ENCODE measurements at regions not wholly inside any gene's neighbourhood (a gene's known extent, or its start where the extent isn't known, plus 50 kb on each side); places are given as distances from the start of the nearest gene placed in this dataset.
"Not testable (repeated sequence)": the region's sequence is repeated elsewhere in the genome, so short reads cannot be mapped to it uniquely, and the experiment has no call there.

DNA sequence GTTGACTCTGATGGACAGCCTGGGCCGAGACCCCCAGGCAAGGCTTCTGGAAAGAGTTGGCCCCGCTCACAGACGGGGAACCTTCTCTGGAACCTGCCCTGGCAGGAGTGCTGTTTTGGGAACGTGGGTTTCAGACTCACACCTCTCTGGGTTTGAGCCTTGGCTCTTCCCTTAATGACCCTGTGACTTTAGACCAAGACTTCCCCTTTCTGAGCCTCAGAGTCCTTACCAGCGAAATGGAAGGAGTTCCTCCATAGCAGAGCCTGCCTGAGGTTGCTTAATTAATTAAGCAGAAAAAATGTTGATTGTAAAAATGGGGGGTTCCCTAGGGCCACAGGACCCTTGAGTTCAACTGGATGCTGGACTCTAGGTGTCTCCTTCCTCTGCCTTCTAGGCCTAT lies 408.2 kb downstream of the SEC14L1 start:
- no peak for DNase-seq (ENCODE audit: low read depth)

DNA sequence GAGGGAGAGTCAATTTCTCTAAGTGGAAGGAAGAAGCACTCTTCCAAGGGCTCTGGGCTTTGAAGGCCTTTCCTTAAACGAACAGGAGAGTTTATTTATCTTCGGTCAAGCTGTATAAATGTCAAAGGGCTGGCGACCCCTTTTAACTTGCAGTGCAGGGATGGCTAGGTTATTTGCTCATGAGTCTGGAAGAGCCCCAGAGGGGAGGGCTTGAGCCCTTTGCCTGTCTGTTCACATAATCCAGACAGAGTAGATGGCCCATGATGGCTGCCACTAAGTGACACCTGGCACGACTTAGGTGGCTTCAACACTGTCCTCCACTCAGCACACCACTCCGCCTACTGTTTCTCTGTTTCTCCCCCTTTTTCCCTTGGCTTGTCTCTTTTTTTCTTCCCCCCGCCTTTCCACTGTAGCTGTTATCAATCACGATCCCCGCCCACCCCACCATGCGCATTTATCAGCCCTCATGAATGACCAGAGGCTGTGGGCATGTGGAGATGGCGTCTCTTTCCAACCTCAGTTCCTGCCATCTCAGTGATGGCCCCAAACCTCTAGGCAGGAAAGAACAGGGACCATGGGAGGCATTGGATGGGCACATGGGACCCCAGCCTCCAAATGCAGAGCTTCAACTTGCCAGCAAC lies 408.7 kb upstream of the TNRC6C start:
- DNase-seq (ENCODE audit: low read depth): no peak

GRCh38 chr17:77553459-77554066 lies 404.9 kb upstream of the TNRC6C start:
- no peak for DNase-seq (ENCODE audit: low read depth)

DNA sequence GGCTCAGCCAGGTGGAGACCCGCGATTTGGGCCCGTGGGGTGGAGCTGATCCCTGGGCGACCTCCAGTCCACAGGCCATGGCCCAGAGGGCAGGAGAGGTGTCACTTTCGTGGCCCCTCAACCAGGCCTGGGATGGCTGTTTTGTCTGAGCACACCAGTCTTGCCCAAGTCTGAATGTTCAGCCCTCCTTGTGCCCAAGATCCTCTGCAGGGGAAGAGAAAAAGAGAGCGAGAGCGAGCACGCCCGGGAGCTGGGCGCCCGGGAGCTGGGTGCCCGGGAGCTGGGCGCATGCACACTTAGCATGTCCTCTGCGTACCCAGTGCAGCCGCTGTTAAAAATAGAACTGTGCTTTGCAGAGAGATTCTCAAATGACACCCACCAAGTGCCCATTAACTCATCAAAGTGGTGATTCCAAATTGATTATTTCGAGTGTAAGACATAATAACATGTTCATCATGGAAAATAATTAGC lies 403.3 kb upstream of the TNRC6C start:
- DNase-seq (ENCODE audit: low read depth): no peak

- no peak for DNase-seq (ENCODE audit: low read depth)
Measured at GRCh38 chr17:77555741-77556291, 402.7 kb upstream of the TNRC6C start.

DNA sequence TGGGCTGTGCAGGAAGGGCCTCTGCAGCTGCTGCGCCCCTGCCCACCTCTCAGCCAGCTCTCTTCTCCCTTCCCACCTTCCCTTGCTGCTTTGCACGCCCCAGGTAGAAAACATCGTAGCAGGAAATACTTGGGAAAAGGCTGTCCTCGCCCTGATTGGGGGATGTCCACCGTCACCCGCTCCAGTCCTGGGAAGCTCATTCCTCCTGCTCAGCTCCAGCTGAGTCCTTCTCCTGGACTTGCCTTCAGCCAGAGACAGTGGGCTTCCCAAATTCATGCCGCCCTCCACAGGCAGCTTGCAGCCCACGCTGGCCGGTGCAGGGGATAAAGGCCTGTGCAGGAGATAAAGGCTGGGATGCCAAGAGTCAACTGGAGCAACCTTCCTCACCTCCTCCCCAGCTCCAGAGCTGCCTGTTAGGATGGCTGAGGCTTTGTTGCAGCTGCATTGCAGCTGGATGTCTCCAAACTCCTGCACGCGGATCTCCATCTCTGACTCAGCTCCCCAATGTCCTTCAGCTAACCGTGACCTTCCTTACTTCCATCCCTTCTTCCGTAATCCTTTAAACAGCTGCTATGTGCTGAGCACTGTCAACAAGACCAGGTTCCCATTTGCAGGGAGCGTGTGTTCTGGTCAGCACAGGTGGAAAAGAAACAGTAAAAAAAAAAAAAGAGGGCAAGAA lies 402.0 kb upstream of the TNRC6C start:
- no peak for DNase-seq (ENCODE audit: low read depth)

DNA sequence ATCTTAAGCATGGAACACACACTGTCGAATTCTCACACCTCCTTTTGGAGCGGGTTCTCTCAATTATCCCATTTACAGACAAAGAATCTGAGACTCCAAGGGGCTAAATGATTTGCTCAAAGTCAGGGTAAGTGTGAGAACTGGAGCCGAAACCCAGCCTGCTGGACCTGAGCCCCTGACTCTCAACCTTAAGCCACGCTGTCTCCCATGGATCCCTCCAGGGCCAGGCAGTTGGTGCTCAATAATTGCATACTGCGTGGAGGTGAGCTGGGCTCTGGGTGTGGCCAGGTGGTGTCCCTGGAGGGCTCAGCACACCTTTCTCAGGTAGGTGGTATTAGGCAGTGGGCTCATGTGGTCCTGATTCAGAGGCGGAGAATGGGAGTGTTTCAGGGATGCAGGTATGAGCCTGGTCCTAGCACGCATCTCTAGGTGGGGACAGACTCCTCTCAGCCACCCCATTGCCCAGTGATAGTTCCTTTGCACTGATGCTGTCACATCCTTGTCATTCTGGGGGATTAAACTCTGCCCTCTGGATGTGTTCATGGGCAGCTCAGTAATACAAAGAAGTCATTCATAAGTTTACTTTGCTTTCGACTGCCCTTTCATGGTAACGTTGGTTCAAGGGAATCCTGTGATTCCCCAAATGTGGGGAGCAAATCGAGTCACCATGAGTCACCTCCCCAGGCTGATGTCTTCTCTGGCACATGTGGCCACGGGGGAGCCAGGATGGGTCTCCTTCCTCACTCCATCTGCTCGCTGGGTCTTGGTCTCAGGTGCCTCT lies 399.5 kb upstream of the TNRC6C start:
- DNase-seq (ENCODE audit: low read depth): no peak

DNA sequence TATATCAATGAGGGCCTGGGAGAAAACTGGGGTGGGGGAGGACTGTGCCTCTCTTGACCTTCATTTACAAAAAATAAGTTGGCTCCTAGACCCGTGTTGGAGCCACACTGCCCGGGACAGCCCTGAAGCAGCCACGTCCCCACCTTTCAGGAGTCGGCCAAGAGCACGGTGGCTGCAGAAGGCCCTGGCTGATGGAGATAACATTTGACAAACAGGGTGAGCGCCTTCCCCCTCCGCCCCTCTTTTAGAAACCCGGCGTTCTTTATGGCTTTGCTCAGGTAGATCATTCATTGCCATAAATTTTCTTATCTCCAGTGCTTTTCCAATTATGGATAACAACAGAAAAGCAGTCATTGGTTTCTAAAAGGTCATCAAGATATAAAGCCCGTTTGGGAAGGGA lies 398.1 kb upstream of the TNRC6C start:
- no peak for DNase-seq (ENCODE audit: low read depth)

GRCh38 chr17:77560841-77561240 lies 397.7 kb upstream of the TNRC6C start:
- DNase-seq (ENCODE audit: low read depth): no peak

GRCh38 chr17:77562361-77562760 lies 396.1 kb upstream of the TNRC6C start:
- DNase-seq (ENCODE audit: low read depth): not testable (repeated sequence)

- no peak for DNase-seq (ENCODE audit: low read depth)
Measured at GRCh38 chr17:77563439-77564102, 394.9 kb upstream of the TNRC6C start.

- no peak for DNase-seq (ENCODE audit: low read depth)
Measured at GRCh38 chr17:77564278-77564920, 394.1 kb upstream of the TNRC6C start.

GRCh38 chr17:77565166-77565565 lies 393.3 kb upstream of the TNRC6C start:
- no peak for DNase-seq (ENCODE audit: low read depth)

GRCh38 chr17:77566151-77566550 lies 392.4 kb upstream of the TNRC6C start:
- no peak for DNase-seq (ENCODE audit: low read depth)

DNA sequence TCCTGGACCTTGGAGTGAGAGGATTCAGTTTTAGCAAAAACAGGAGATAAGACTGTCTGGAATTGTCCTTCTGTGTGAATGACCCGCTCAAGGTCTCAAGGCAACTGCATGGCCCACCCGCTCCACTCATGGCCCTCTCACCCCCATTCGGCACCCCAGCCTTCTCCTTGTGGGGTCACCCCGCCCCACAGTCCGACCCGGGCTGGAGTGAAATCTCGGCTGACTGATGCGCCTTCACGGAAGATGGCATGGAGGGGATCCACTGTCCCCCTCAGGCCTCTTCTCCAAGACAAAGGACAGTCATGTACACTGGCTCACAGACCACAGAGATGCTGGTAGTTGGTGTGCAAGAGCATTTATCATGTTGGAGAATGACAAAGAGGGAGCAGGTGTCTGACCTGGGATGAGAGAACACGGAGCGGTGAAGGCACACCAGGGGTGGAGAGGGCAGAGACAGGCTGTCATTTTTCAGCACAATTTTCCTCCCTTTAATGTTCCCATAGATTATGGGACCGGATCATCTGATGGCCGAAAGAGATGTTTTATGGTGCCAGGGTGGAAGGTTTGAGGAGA lies 391.9 kb upstream of the TNRC6C start:
- no peak for DNase-seq (ENCODE audit: low read depth)

DNA sequence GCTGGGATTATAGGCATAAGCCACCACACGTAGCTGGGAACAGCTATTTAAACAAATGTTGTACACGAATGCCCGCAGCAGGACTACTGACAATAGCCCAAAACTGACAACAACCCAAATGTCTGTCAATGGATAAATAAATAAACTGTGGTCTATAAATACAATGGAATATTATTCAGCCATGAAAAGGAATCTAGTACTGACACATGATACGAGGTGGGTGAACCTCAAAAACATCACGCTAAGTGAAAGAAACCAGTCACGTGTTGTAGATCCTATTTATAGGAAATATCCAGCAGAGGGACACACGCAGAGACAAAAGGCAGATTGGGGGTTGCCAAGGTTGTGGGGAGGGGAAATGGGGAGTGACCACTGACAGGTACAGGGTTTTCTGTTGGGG lies 390.0 kb upstream of the TNRC6C start:
- DNase-seq (ENCODE audit: low read depth): no peak

GRCh38 chr17:77569846-77570564 lies 388.5 kb upstream of the TNRC6C start:
- no peak for DNase-seq (ENCODE audit: low read depth)

DNA sequence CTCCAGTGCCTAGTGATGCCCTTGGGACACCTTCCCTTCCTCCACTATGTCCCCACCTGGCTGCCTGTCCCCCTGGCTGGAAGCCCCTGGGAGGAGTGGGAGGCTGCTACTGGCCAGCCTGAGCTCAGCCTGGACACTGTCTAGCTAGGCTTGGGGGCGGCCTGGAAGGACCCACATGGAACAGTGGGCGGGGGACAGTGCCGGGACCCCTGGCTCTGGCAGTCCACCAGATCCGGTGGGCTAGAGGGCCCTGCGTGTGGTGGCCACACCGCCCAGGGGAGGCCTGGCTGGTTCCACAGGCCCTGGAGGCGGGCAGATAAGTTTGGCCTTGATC lies 388.0 kb upstream of the TNRC6C start:
- DNase-seq (ENCODE audit: low read depth): no peak

GRCh38 chr17:77571155-77571981 lies 387.1 kb upstream of the TNRC6C start:
- no peak for DNase-seq (ENCODE audit: low read depth)

All from T follicular helper cell (primary cell).